ENCODE measurements at regions not wholly inside any gene's neighbourhood (a gene's known extent, or its start where the extent isn't known, plus 50 kb on each side); places are given as distances from the start of the nearest gene placed in this dataset.

- TF ChIP-seq, protein P1, sequence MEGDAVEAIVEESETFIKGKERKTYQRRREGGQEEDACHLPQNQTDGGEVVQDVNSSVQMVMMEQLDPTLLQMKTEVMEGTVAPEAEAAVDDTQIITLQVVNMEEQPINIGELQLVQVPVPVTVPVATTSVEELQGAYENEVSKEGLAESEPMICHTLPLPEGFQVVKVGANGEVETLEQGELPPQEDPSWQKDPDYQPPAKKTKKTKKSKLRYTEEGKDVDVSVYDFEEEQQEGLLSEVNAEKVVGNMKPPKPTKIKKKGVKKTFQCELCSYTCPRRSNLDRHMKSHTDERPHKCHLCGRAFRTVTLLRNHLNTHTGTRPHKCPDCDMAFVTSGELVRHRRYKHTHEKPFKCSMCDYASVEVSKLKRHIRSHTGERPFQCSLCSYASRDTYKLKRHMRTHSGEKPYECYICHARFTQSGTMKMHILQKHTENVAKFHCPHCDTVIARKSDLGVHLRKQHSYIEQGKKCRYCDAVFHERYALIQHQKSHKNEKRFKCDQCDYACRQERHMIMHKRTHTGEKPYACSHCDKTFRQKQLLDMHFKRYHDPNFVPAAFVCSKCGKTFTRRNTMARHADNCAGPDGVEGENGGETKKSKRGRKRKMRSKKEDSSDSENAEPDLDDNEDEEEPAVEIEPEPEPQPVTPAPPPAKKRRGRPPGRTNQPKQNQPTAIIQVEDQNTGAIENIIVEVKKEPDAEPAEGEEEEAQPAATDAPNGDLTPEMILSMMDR (IDR thresholded peaks at IDR 0.05): no peak
- TF ChIP-seq POLR2A (IDR thresholded peaks at IDR 0.05): no peak
Measured at GRCh38 chr9:27861887-27862286, 288.6 kb upstream of the C9orf72 start.

Data from lower leg skin (tissue), 3 donors.